GM19035 (cell line): ENCODE measurements at regions not wholly inside any gene's neighbourhood (a gene's known extent, or its start where the extent isn't known, plus 50 kb on each side); places are given as distances from the start of the nearest gene placed in this dataset.

Experiments
- ATAC-seq: cut with Tn5 transposase; IDR thresholded peaks from one replicate; pipeline ENCODE4 v1.9.1; 2021; ENCODE audit not compliant: unreplicated experiment

- no peak for ATAC-seq
Observed at GRCh38 chr13:30359991-30360390, 52.6 kb upstream of the KATNAL1 start.

- ATAC-seq: no peak
Observed at GRCh38 chr13:30360586-30360985, 53.2 kb upstream of the KATNAL1 start.

GRCh38 chr13:30362005-30362788, 54.8 kb upstream of the KATNAL1 start:
- ATAC-seq: no peak

DNA sequence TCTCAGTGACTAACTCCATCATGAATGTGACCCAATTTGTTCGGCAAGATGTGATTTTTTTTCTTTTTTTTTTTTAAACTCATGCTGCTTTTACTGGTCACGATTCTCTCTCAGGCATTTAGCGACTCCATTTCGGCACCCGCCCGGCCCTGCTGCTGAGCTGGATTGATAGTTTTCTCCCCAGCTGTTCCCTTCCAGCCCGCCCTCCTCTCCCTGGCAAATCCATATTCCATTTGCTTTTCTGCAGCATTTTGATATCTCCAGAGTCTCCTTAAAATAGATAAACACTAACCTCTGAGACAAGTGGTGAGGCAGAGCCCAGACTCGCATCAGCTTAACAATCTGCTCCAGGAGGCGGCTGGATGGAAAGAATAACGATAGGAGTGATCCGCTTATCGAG, 55.5 kb upstream of the KATNAL1 start:
- no peak for ATAC-seq

DNA sequence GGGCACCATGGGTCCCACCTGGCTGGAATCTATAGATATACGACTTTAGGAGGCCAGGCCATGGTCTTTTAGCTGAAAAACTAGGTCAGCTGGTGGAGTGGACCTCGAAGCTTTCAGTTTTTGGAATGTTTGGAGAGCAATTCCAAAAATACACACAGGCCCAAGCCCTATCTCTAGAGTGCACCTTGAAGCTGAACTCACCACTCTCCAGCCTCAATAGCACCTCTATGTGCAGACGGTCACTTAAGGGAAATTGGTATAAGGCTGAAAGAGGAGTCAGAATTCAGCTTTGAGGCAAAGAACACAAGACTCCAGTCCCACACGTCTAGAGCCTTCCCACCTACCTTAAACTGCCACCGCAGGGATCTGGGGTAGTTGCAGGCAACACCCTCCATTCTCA, 56.4 kb upstream of the KATNAL1 start:
- ATAC-seq: no peak

- no peak for ATAC-seq
Observed at GRCh38 chr13:30364133-30364532, 56.8 kb upstream of the KATNAL1 start.

- ATAC-seq: no peak
Observed at GRCh38 chr13:30364876-30365275, 57.4 kb upstream of the UBE2L5 start.

- ATAC-seq: no peak
Observed at GRCh38 chr13:30366088-30366487, 56.2 kb upstream of the UBE2L5 start.

DNA sequence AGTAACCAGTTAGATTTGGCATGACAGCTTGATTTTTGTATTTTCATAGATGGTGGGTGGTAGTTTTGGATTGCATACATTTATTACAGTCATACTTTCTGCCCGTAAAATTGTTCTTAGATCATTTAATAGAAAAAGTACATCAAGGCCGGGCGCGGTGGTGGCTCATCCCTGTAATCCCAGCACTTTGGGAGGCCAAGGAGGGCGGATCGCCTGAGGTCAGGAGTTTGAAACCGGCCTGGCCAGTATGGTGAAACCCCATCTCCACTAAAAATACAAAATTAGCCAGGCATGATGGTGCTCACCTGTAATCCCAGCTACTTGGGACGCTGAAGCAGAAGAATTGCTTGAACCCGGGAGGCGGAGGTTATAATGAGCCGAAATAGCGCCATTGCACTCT, 55.0 kb upstream of the UBE2L5 start:
- no peak for ATAC-seq

DNA sequence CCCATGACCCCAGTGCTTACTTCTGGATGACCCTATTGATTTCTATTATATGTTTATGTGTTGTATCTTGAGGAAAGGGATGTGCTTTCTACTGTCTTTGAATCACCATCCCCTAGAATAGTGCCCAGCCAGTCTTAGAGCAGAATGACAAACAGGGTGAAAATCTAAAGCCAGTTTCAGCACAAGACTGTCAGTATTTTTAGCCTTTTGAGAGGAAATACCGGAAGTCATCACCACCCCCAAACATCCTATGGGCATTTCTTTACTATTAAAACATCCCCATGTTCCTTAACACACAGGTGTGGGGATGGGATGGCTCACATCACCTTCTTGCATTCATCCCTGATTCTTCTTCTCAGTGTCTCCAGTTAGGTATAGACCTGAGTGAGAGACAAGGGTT, 52.1 kb upstream of the UBE2L5 start:
- ATAC-seq: no peak

DNA sequence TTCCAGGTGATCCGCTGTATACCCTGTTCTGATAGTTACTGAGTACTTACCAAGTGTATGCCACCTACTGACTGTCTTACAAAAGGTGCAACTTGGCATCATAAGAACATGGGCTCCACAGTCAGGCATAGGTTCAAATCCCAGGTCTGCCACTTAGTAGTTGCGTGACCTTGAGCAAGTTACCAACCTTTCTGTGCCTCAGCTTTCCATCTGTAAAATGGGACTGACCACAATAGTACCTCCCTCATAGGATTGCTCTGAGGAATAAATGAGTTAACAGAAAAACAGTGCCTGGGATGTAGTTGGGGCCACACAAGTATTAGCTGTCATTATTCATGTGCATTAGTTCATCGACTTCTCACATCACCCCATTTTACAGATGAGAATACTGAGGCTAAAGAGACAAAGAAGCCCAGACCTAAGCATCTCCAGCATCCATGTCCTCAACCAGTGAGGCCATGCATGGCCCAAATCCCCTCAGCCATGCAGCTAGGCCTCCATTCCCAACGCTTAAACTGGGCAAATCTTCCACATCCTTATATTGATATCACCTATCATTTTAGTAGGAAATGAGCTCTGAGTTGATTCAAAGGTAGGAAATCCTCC, 51.3 kb upstream of the UBE2L5 start:
- no peak for ATAC-seq

- peak; percentile 74 for ATAC-seq
Observed at GRCh38 chr13:30371649-30372265, 50.5 kb upstream of the UBE2L5 start.
